OCI-LY3 (cell line): ENCODE measurements at regions not wholly inside any gene's neighbourhood (a gene's known extent, or its start where the extent isn't known, plus 50 kb on each side); places are given as distances from the start of the nearest gene placed in this dataset.

Experiments used
- CTCF ChIP-seq: fragments of 200-600, 300-600 bp; sonication (generic); IDR thresholded peaks from 2 replicates; pipeline ENCODE4 v1.5.1; 2014; ENCODE audit warnings: antibody characterized with exemption, low read length, low read depth
- EZH2phosphoT487 ChIP-seq: fragments of 200-600 bp; shearing (Covaris generic); IDR thresholded peaks from 2 replicates; pipeline ENCODE4 v1.6.1; 2018; ENCODE audit warnings: antibody characterized with exemption, mixed run types, low read depth

GRCh38 chr4:34289962-34290361, 1954.4 kb downstream of the ARAP2 start:
- TF ChIP-seq CTCF (no peak), EZH2phosphoT487 (no peak)
